NCI-H1436 (cell line): ENCODE measurements at regions not wholly inside any gene's neighbourhood (a gene's known extent, or its start where the extent isn't known, plus 50 kb on each side); places are given as distances from the start of the nearest gene placed in this dataset.
"Not testable (repeated sequence)": the region's sequence is repeated elsewhere in the genome, so short reads cannot be mapped to it uniquely, and the experiment has no call there.

Experiments used
- DNase-seq: peaks from one replicate; lab custom pipeline; 2025; lab: John Stamatoyannopoulos, UW

DNA sequence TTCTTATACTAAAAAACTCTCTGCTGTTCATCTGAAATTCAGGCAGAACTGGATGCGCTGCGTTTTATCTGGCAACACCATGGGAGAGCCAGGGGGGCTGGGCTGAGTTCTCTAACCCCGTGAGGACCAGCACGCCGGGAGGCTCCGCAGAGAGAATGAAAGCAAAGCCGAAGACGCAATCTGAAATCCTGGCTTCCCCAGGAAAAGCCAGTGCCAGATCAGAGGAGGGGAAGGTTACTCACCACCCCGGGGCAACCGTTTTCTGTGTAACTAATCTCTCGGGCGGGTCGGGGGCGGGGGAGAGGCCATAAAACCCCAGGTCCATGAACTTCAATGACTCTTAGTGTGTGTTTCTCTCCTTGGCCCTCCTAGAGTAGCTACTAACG is 99.4 kb downstream of the SHANK2 start:
- no peak for DNase-seq

DNA sequence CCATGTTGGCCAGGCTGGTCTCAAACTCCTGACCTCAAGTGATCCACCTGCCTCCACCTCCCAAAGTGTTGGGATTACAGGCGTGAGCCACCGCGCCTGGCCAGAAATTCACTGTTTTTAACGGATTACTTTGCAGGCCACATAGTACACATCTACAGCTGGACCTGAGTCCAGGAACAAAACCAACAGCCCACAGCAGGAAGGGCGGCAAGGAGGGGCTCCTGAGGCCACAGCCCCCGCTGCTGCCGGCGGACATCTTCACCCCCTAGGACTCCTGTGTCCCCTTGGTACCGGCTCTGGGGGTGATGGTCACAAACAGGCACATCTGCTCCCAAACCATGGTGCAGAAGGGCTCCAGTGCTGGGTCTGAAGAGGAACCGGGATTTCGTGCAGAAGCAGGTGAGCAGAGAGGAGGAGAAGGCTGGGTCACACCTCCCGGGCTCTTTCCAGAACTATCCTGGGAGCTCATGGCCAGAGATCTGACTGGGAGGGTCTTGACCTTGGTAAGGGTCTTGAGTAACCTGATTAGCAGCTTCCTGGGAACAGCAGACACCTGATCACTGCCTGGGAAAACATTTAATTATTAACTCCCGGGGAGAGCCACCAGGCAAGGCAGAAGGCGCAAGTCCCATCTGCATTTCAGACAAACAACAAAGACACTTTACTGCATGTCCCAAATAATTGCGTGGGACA is 99.9 kb downstream of the SHANK2 start:
- not testable (repeated sequence) for DNase-seq

- no peak for DNase-seq
These were observed 100.8 kb downstream of the SHANK2 start for GRCh38 chr11:71151561-71151960.

- no peak for DNase-seq
These were observed 101.5 kb downstream of the SHANK2 start for GRCh38 chr11:71150859-71151258.

DNA sequence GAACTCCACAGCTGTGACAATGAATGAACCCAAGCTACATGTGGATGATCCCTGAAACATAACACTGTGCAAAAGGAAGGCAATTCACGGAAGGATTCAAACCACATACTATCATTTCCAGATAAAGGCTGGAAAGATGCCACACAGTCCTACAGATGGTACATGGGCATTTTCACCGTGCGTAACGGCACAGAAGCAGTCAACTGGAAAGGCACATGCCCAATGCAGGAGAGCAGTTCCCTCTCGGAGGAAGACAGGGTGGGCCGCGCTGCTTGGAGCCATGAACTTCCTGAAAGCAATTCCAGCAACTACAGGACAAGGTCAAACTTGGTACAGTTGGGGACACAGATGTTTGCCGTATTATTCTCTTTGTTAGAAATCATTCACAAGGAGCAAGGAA is 103.7 kb downstream of the SHANK2 start:
- no peak for DNase-seq

DNA sequence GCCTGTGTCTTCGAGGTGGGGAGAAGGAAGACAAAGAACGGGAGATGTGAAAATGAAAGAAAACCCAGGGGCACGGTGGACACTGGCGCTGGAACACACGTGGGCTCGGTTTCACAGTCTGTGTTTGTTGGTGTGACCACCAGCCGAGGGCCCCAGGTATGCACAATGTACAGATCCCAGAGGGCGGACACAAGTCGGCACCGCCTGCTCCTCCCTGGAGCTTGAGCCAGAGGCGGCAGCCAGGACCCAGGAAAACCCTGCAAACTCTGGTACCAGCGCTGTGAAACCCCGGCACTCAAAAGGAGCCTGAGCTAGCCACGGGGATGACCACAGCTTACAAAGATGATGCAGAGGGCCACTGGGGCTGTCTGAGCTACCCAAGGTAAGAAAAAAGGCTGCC is 105.0 kb downstream of the SHANK2 start:
- no peak for DNase-seq

DNA sequence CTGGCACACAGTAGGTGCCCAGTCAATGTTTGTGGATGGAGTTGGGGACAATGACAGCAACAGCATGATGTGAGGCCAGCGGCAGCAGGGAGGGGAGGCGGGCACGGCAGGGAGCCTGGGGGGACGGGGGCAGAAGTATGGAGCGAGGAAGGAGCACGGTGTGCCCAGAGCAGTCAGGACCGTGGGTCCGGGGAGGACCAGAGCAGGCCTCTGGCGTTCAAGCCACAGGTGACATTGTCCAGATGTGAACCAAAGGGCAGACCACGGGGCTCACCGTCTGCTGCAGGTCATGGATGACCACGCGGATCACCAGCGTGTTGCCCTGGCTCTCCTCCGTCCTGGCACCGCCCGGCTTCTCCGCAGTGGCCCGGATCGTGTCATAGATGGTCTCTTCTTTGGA is 105.5 kb downstream of the SHANK2 start:
- no peak for DNase-seq

DNA sequence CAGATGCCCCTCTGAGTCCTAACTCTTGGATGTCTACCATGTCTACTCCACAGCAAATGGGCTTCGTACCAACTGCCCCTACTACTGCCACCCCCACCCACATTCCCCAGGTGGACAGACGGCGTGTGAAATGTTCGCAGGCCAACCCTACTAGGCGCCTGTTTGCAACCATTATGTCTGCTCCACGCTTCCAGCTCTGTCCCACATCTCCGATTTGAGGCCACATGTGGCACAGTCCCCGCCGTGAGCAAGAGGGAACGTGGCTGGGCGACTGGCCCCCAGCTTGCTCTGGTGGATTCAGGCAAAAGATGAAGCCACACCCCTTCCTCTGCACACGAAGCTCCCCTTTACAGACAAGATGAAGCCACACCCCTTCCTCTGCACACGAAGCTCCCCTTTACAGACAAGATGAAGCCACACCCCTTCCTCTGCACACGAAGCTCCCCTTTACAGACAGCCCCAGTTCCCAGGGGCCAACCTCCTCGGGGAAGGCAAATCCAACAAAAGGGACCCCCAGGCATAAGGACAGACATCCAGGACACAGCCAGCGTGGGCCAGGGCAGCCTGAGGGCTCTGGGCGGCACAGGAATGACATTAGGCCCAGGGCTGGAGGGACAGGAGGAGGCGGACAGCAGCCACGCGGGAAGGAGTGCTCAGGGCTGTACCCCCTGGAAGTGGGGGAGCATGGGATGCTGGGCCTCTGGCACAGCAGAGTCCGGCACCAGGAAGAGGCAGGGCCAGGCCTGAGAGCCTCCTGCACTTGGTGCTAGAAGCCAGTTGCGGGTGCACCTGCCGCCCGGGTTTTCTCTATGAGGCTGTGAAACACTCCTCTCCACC is 106.2 kb downstream of the SHANK2 start:
- peak; percentile 9 for DNase-seq

DNA sequence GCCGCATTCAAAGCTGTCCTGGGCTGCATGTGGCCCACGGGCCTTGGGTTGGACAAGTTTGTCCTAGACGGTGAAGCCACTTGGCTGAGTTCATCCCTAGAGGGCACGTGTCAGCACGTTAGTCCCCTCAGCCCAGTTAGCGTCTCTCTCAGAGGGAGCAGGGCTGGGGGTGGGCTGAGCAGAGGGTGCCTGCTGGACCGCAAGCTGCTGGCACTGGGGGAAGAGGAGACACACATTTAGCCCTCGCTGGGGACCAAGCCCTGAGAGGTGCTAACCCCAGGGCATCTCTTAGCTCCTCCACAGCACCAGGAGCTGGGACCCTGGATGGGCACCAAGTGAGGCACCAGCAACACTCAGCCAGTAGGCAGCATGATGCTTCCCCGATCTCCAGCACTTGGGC is 107.0 kb downstream of the SHANK2 start:
- no peak for DNase-seq

- DNase-seq = no peak
These were observed 107.6 kb downstream of the SHANK2 start for GRCh38 chr11:71144736-71145135.

DNA sequence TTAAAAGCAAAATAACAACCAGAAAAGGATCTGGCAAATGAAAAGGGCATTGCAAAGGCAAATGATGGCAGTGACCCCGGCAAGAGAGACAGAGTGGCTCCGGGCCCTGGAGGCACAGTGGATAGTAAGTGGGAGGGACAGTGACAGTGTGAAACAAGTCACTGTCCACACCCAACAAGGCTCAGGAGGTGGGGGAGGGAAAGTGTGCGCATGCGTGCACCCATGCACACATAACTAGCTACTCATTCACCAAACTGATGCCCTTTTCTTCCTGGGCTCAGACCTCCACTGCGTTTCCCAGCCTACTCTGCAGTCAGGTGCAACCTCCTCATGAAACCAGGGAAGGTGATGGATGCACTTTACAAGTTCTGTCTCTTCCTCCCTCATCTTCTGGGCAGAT is 108.4 kb downstream of the SHANK2 start:
- no peak for DNase-seq

DNA sequence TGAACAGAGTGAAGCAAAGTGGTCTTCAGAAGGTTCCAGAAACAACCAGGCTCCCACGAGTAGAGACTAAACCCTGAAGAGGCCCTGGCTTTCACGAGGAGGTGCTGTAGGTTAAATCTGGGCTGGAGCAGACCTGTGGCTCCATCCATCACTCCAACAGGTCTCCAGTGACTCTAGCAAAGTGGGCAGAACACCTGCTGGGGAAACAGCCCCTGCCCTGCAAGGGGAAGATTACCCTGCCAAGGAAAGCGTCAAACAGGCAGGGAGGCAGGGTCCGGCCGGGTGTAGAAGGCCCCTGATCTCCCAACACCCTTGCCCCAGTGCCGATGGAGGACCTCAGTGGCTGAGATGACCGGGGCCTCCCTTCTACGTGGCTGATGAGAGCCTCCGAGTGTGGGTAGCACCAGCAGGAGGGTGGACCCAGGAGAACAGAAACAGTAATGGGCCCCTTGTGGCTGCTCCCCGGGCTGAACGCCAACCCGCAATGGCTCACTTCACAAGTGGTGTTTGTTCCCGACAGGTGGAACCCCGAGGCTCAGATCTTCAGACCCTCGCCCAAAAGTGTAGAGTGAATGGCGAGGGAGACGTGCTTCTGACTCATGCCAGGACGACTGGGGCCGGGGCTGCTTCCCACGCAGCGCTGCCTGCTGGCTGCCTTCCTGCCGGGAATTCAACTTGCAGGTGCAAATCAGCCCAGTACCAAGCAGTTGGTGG is 112.0 kb downstream of the SHANK2 start:
- DNase-seq = peak; percentile 89

DNA sequence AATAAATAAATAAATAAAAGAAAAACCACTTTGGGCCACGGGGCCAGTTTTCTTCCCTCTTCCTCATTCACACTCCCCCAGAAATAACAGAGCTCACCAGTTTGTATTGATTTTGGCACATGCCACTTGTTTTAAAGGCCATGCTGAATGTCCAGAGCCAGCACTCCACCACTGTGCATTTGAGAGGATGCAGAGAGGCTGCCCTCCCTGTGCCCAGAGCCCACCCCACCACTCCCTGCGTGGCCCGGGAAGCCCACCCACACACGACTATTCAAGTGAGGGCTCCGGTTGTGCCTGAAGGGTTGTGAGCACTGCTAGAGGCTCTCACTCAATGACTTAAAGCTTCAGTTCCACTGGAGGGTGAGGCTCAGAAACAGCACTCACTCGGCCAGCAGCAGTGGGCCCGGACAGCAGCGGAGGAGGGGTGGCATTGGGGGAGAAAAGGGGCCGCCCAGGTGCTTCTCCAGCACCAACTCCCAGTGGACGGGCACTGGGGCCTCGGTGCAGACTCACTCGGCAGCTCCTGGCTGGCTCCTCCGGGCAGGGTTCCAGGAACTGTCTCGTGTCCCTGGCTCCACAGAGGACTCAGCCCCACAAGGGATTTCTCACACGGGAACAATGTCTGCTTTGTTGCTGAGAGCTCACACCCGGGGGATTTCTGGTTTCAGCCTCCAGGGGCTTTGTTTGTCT is 112.7 kb downstream of the SHANK2 start:
- DNase-seq = peak; percentile 94

DNA sequence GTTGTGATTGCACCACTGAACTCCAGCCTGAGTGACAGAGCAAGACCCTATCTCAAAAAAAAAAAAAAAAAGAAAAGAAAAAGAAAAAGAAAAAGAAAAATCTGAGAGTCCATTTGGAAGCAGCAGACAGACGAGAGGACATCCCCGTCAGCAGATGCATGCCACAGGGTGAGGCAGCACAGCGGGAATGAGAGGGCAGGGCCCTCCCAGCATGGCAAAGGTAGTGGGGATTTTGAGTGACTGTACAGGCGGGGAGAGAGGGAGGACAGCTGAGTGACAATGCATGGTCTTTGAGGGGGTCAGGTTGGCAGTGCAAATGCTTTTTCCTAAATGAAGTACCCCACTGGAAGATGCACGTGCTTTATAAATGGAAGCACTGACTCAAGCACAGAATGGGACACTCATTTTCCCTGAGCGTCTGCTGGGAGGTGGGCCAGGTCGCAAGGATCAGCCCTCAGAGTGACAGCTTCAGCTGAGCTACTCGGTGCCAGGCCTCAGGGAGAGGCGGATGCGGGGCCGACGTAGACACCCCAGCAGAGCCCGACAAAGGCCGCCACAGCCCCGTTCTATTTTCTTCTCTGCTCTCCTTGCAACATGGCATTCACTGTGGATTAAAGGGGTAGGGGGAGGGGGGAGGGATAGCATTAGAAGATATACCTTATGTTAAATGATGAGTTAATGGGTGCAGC is 113.5 kb downstream of the SHANK2 start:
- DNase-seq = no peak

GRCh38 chr11:71137376-71137775 is 115.0 kb downstream of the SHANK2 start:
- no peak for DNase-seq

DNA sequence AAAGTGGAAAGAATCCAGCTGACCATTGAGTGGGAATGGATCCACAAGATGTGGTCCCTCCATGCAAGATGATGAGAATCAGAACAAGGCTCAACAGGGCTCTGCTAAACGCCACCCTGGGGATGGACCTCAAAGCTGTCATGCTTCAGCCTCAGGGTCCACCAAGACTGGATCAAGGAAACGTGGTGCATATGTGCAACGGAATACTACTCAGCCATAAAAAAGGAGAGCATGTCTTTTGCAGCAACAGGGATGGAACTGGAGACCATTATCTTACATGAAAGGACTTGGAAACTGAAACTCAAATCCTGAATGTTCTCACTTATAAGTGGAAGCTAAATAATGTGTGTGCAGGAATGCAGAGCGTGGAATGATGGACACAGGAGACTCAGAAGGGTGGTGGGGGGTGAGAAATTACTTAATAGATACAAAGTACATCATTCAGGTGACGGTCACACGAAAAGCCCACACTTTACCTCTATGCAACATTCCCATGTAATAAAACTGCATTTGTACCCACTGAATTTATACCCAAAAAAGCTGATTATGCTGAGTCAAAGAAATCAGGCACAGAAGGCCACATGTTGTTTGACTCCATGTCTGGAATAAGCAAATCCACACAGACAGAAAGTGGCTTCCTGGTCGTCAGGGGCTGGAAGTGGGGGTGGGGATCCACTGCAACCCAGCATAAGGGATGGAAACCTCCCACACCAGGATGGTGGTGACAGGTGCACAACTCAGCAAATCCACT is 116.1 kb downstream of the SHANK2 start:
- no peak for DNase-seq

DNA sequence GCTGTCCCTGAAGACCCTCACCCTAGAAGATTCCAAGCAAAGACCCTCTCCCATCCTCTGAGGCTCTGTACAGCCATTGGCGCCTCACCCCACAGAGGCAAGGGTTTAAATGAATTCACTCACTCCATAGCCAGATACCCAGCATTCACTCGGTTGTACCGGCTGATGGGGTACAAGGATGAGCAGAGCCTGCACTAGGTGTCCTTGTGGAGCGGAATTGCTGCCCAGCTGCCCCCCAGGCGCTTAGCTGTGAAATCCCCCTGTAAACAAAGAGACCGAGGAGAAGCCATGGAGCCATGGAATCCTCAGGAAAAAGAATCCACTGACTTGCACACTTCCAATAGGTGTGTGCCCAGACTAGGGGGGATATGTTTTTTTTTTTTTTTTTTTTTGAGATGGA is 117.3 kb downstream of the SHANK2 start:
- DNase-seq = no peak

- DNase-seq = no peak
These were observed 118.4 kb downstream of the SHANK2 start for GRCh38 chr11:71133946-71134345.

GRCh38 chr11:71131861-71132260 is 120.5 kb downstream of the SHANK2 start:
- DNase-seq = no peak

GRCh38 chr11:71130106-71130505 is 122.3 kb downstream of the SHANK2 start:
- DNase-seq = no peak

GRCh38 chr11:71129624-71130023 is 122.8 kb downstream of the SHANK2 start:
- DNase-seq = no peak
